Right ventricle myocardium inferior (tissue), 1 donor: ENCODE measurements at regions not wholly inside any gene's neighbourhood (a gene's known extent, or its start where the extent isn't known, plus 50 kb on each side); places are given as distances from the start of the nearest gene placed in this dataset.
A peak's percentile ranks its signal among the peaks of the same experiment; 100 is the strongest.
"Not testable (repeated sequence)": the region's sequence is repeated elsewhere in the genome, so short reads cannot be mapped to it uniquely, and the experiment has no call there.

ENCODE experiments used
- ATAC-seq: fragments of 200-7000 bp; cut with Tn5 transposase; one replicate; pipeline ENCODE4 v1.9.1; 2020; ENCODE audit warnings: mild to moderate bottlenecking, moderate library complexity
- DNase-seq: peaks from one replicate; pipeline ENCODE4 v3.0.0; 2021; ENCODE audit errors: missing footprints
- intact Hi-C: fragments of 100-400 bp; cut with DNase I; formaldehyde crosslinking; loops from one replicate; pipeline ENCODE4 v1.11.0; 2022
- donor health status: DM: no; HTN: yes; CAD: no; lungs with severe emphysema.

- DNase-seq (no peak), ATAC-seq (no peak)
- intact Hi-C loops: no loop called here
Measured at GRCh38 chr3:157611536-157612076, 108.4 kb upstream of the VEPH1 start.

GRCh38 chr3:157610876-157611535 lies 107.8 kb upstream of the VEPH1 start:
- ATAC-seq: no peak
- DNase-seq: no peak
- intact Hi-C loops: no loop called here

- DNase-seq: no peak
- ATAC-seq: no peak
- intact Hi-C loops: no loop called here
Measured at GRCh38 chr3:157607826-157608405, 104.7 kb upstream of the VEPH1 start.

GRCh38 chr3:157606852-157607197 lies 103.6 kb upstream of the VEPH1 start:
- no peak for ATAC-seq
- intact Hi-C loops: no loop called here
- DNase-seq: no peak

- intact Hi-C loops: no loop called here
- peak; percentile 68 for DNase-seq
- peak; percentile 80 for ATAC-seq
Measured at GRCh38 chr3:157606011-157606851, 103.0 kb upstream of the VEPH1 start.

GRCh38 chr3:157605356-157605755 lies 102.1 kb upstream of the VEPH1 start:
- ATAC-seq (no peak), DNase-seq (no peak)
- intact Hi-C loops: no loop called here

- intact Hi-C loops: no loop called here
- ATAC-seq (no peak), DNase-seq (no peak)
Measured at GRCh38 chr3:157602424-157602823, 99.2 kb upstream of the VEPH1 start.

GRCh38 chr3:157595259-157595658 lies 92.0 kb upstream of the VEPH1 start:
- intact Hi-C loops: no loop called here
- DNase-seq: no peak
- ATAC-seq: no peak

GRCh38 chr3:157594413-157594812 lies 91.2 kb upstream of the VEPH1 start:
- DNase-seq (no peak), ATAC-seq (peak; percentile 91)
- intact Hi-C loops: no loop called here

GRCh38 chr3:157592769-157593168 lies 89.6 kb upstream of the VEPH1 start:
- no peak for ATAC-seq
- intact Hi-C loops: no loop called here

GRCh38 chr3:157590273-157590672 lies 87.1 kb upstream of the VEPH1 start:
- intact Hi-C loops: no loop called here
- ATAC-seq (no peak), DNase-seq (no peak)

More at GRCh38 chr3:157592769-157593168, 89.6 kb upstream of the VEPH1 start:
- no peak for DNase-seq

GRCh38 chr3:157589211-157589610 lies 86.0 kb upstream of the VEPH1 start:
- intact Hi-C loops: no loop called here
- no peak for ATAC-seq
- DNase-seq: no peak

GRCh38 chr3:157588386-157589060 lies 85.3 kb upstream of the VEPH1 start:
- intact Hi-C loops: no loop called here
- DNase-seq (no peak), ATAC-seq (no peak)

GRCh38 chr3:157586293-157586692 lies 83.1 kb upstream of the VEPH1 start:
- ATAC-seq: no peak
- no peak for DNase-seq
- intact Hi-C loops: no loop called here

GRCh38 chr3:157585386-157585785 lies 82.2 kb upstream of the VEPH1 start:
- no peak for ATAC-seq
- no peak for DNase-seq
- intact Hi-C loops: no loop called here

- no peak for ATAC-seq
- intact Hi-C loops: no loop called here
- no peak for DNase-seq
Measured at GRCh38 chr3:157582637-157582973, 79.4 kb upstream of the VEPH1 start.

GRCh38 chr3:157581956-157582636 lies 78.9 kb upstream of the VEPH1 start:
- intact Hi-C loops, DNase-seq, ATAC-seq: not testable (repeated sequence)

GRCh38 chr3:157581371-157581770 lies 78.2 kb upstream of the VEPH1 start:
- ATAC-seq: no peak

GRCh38 chr3:157578181-157578580 lies 75.0 kb upstream of the VEPH1 start:
- ATAC-seq: no peak
- intact Hi-C loops: no loop called here
- DNase-seq: no peak

More at GRCh38 chr3:157581371-157581770, 78.2 kb upstream of the VEPH1 start:
- intact Hi-C loops: no loop called here
- DNase-seq: no peak
